ENCODE measurements at regions not wholly inside any gene's neighbourhood (a gene's known extent, or its start where the extent isn't known, plus 50 kb on each side); places are given as distances from the start of the nearest gene placed in this dataset.

- Histone ChIP-seq H3K4me3 (no peak overlapping the region), H3K4me1 (ENCODE audit: insufficient read depth) (no peaks in the 10 kb centered on the region), H3K36me3 (no peaks in the 10 kb centered on the region), H3K27me3 (no peaks in the 10 kb centered on the region), H3K27ac (no peak overlapping the region), H3K9me3 (no peaks in the 10 kb centered on the region)
- DNase-seq, result no peak
- TF ChIP-seq CTCF (IDR thresholded peaks at IDR 0.05), result no peak
- WGBS, 3 donors, result 90 to 92% (median 90%) methylated on average over 6 of the region's 6 CpGs
- intact Hi-C loops (cut with DNase I), result no loop called here
Measured at GRCh38 chr18:40235836-40236235, 1719.2 kb upstream of the PIK3C3 start.

GRCh38 chr18:40235323-40235722 lies 1719.7 kb upstream of the PIK3C3 start:
- H3K4me3 ChIP-seq, result no peak overlapping the region
- no peaks in the 10 kb centered on the region for H3K4me1 ChIP-seq (ENCODE audit: insufficient read depth)
- DNase-seq, result no peak
- H3K27me3 ChIP-seq, result no peaks in the 10 kb centered on the region
- intact Hi-C loops (cut with DNase I), result no loop called here
- H3K27ac ChIP-seq, result no peak overlapping the region
- no peaks in the 10 kb centered on the region for H3K36me3 ChIP-seq
- 79 to 87% (median 82%) methylated on average over 2 of the region's 2 CpGs for WGBS, 3 donors
- H3K9me3 ChIP-seq, result no peaks in the 10 kb centered on the region
- TF ChIP-seq POLR2A (IDR thresholded peaks at IDR 0.05) (no peak), CTCF (IDR thresholded peaks at IDR 0.05) (no peak), EP300 (IDR thresholded peaks at IDR 0.05) (no peak)

GRCh38 chr18:40233931-40234616 lies 1721.0 kb upstream of the PIK3C3 start:
- no peaks in the 10 kb centered on the region for H3K4me1 ChIP-seq (ENCODE audit: insufficient read depth)
- H3K27me3 ChIP-seq, result no peaks in the 10 kb centered on the region
- TF ChIP-seq POLR2A (IDR thresholded peaks at IDR 0.05), result no peak
- TF ChIP-seq EP300 (IDR thresholded peaks at IDR 0.05), result no peak
- TF ChIP-seq CTCF (IDR thresholded peaks at IDR 0.05), result no peak
- no peaks in the 10 kb centered on the region for H3K9me3 ChIP-seq
- intact Hi-C loops (cut with DNase I), result no loop called here
- H3K36me3 ChIP-seq, result no peaks in the 10 kb centered on the region
- H3K27ac ChIP-seq, result no peak overlapping the region
- DNase-seq, result no peak
- no peak overlapping the region for H3K4me3 ChIP-seq

- Histone ChIP-seq H3K4me3 (no peak overlapping the region), H3K27ac (no peak overlapping the region), H3K27me3 (no peaks in the 10 kb centered on the region), H3K36me3 (no peaks in the 10 kb centered on the region), H3K9me3 (no peaks in the 10 kb centered on the region), H3K4me1 (ENCODE audit: insufficient read depth) (no peaks in the 10 kb centered on the region)
- WGBS, 3 donors, result 0 to 13% (median 3%) methylated on average over 1 of the region's 1 CpG
- intact Hi-C loops (cut with DNase I), result no loop called here
- DNase-seq, result no peak
- TF ChIP-seq CTCF (IDR thresholded peaks at IDR 0.05) (no peak), EP300 (IDR thresholded peaks at IDR 0.05) (no peak)
Measured at GRCh38 chr18:40222776-40223175, 1732.3 kb upstream of the PIK3C3 start.

Measured in ovary (tissue), 7 donors.